ENCODE measurements at regions not wholly inside any gene's neighbourhood (a gene's known extent, or its start where the extent isn't known, plus 50 kb on each side); places are given as distances from the start of the nearest gene placed in this dataset.

- Histone ChIP-seq H3K27me3 (ENCODE audit: low read depth) (no peaks in the 10 kb centered on the region), H3K36me3 (replicated peaks) (no peaks in the 10 kb centered on the region), H3K4me3 (no peak overlapping the region), H3K9me3 (no peaks in the 10 kb centered on the region), H3K4me1 (no peaks in the 10 kb centered on the region)
- in situ Hi-C loops (cut with MboI; ENCODE audit: low sequenced_read_pairs), result no loop called here
- DNase-seq (ENCODE audit: low spot score in 2 of 2), result no peak
Measured at GRCh38 chr6:169157197-169158148, 96.2 kb downstream of the THBS2 start.

- Histone ChIP-seq H3K27me3 (ENCODE audit: low read depth) (no peaks in the 10 kb centered on the region), H3K4me3 (no peak overlapping the region), H3K4me1 (no peaks in the 10 kb centered on the region), H3K36me3 (replicated peaks) (no peaks in the 10 kb centered on the region), H3K9me3 (no peaks in the 10 kb centered on the region)
- in situ Hi-C loops (cut with MboI; ENCODE audit: low sequenced_read_pairs), result no loop called here
- DNase-seq (ENCODE audit: low spot score in 2 of 2), result no peak
Measured at GRCh38 chr6:169156793-169157147, 96.9 kb downstream of the THBS2 start.

- in situ Hi-C loops (cut with MboI; ENCODE audit: low sequenced_read_pairs), result no loop called here
- Histone ChIP-seq H3K4me3 (no peak overlapping the region), H3K4me1 (no peaks in the 10 kb centered on the region), H3K36me3 (replicated peaks) (no peaks in the 10 kb centered on the region), H3K9me3 (no peaks in the 10 kb centered on the region), H3K27me3 (ENCODE audit: low read depth) (no peaks in the 10 kb centered on the region)
- no peak for DNase-seq (ENCODE audit: low spot score in 2 of 2)
Measured at GRCh38 chr6:169156108-169156792, 97.4 kb downstream of the THBS2 start.

DNA sequence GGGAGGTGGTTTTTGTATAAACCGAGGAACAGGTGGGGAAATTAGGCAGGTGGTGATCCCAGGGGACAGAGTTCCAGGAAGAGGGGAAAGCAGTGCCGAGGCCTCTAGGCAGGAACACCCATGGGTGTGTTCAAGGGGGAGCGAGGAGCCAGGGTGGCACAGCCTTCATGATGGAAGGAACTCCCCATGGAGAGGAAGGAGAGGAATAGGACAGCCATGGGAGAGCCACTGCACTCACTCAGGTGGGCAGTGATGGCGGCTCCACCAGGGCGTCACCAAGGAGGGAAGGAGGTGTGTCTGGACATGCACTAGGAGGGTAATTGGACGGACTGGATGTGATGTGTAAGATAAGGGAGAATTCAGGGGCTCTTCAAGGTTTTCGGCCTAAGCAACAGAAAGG is 98.2 kb downstream of the THBS2 start:
- no peaks in the 10 kb centered on the region for H3K36me3 ChIP-seq (replicated peaks)
- no peaks in the 10 kb centered on the region for H3K9me3 ChIP-seq
- no peaks in the 10 kb centered on the region for H3K4me1 ChIP-seq
- H3K27me3 ChIP-seq (ENCODE audit: low read depth), result no peaks in the 10 kb centered on the region
- in situ Hi-C loops (cut with MboI; ENCODE audit: low sequenced_read_pairs), result no loop called here
- DNase-seq (ENCODE audit: low spot score in 2 of 2), result no peak
- H3K4me3 ChIP-seq, result no peak overlapping the region

GRCh38 chr6:169153401-169153800 is 100.2 kb downstream of the THBS2 start:
- DNase-seq (ENCODE audit: low spot score in 2 of 2), result no peak
- H3K9me3 ChIP-seq, result no peaks in the 10 kb centered on the region
- H3K27me3 ChIP-seq (ENCODE audit: low read depth), result no peaks in the 10 kb centered on the region
- H3K36me3 ChIP-seq (replicated peaks), result no peaks in the 10 kb centered on the region
- in situ Hi-C loops (cut with MboI; ENCODE audit: low sequenced_read_pairs), result no loop called here
- no peaks in the 10 kb centered on the region for H3K4me1 ChIP-seq
- H3K4me3 ChIP-seq, result no peak overlapping the region

DNA sequence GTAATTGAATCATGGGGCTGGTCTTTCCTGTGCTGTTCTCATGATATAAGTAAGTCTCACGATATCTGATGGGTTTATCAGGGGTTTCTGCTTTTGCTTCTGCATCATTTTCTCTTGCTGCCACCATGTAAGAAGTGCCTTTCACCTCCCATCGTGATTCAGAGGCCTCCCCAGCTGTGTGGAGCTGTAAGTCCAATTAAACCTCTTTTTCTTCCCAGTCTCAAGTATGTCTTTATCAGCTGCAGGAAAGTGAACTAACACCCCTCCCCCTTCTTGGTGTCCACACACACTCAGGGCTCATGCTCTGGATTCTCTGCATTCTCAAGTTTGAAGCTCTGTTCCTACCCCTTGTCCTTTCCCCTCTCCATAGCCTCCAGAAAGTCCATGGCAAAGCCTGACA is 107.1 kb downstream of the THBS2 start:
- no peaks in the 10 kb centered on the region for H3K4me1 ChIP-seq
- no peak overlapping the region for H3K4me3 ChIP-seq
- no peaks in the 10 kb centered on the region for H3K27me3 ChIP-seq (ENCODE audit: low read depth)
- H3K9me3 ChIP-seq, result no peaks in the 10 kb centered on the region
- DNase-seq (ENCODE audit: low spot score in 2 of 2), result no peak
- in situ Hi-C loops (cut with MboI; ENCODE audit: low sequenced_read_pairs), result no loop called here
- no peaks in the 10 kb centered on the region for H3K36me3 ChIP-seq (replicated peaks)

DNA sequence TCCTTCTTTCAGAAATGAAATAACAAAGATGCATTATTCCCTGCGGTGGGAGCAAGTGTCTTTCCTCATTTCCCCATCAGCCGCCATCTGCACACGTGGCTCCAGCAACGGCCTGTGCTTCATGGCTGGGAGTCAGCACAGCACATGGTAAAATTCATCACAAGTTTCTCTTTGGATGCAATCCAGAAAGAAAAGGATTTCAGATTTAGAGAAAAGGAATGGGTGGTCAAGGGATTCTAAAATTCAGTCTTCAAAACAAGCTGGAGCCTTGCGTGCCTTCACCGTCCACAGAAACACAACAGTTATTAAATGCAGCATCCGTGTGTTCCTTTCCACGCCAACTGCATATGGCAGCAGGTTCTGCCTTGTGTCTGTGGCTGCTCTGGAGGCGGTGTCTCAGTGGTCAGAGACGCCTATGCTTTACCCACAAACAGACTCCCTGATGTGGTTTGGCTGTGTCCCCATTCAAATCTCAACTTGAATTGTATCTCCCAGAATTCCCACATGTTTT is 107.6 kb downstream of the THBS2 start:
- no peaks in the 10 kb centered on the region for H3K9me3 ChIP-seq
- H3K36me3 ChIP-seq (replicated peaks), result no peaks in the 10 kb centered on the region
- in situ Hi-C loops (cut with MboI; ENCODE audit: low sequenced_read_pairs), result no loop called here
- no peaks in the 10 kb centered on the region for H3K4me1 ChIP-seq
- DNase-seq (ENCODE audit: low spot score in 2 of 2), result no peak
- no peaks in the 10 kb centered on the region for H3K27me3 ChIP-seq (ENCODE audit: low read depth)
- H3K4me3 ChIP-seq, result no peak overlapping the region

DNA sequence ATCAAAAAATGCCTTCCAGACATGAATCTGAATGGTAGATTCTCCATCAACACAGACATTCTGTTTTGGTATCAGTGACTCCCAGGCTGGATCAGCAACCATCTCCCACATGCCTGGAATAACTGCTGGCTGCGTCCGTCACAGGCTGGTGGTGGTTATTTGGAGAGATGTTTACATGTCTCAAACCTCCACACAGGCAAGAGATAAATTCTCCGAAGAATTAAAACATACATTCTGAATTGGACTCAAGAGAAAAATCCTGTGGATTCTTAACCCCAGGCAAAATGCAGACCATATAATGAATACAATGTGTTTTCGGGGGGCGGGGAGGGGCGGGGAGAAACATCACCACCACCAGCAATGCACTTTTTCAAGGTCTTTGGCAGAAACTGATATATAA is 108.2 kb downstream of the THBS2 start:
- no peak for DNase-seq (ENCODE audit: low spot score in 2 of 2)
- no peak overlapping the region for H3K4me3 ChIP-seq
- no peaks in the 10 kb centered on the region for H3K4me1 ChIP-seq
- in situ Hi-C loops (cut with MboI; ENCODE audit: low sequenced_read_pairs), result no loop called here
- no peaks in the 10 kb centered on the region for H3K36me3 ChIP-seq (replicated peaks)
- no peaks in the 10 kb centered on the region for H3K9me3 ChIP-seq
- H3K27me3 ChIP-seq (ENCODE audit: low read depth), result no peaks in the 10 kb centered on the region

DNA sequence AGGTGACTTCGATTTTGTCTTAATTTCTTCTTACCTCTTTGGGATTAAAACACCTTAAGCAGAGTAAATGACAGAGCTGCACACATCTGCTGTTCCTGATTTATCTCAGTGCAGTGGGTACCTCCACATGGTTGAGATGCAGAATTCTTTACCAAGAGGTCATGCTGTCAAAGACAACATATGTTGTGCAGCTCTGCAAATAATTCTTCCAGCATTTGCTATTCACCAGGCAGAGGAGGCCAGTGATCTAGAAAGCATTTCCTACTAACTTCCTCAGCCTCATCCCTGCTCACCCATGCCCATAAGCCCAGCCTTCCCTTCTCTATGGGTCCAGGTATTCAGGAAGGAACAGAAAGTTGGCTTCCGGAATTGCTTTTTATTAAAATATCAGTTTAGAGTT is 109.3 kb downstream of the THBS2 start:
- H3K36me3 ChIP-seq (replicated peaks), result no peaks in the 10 kb centered on the region
- no peaks in the 10 kb centered on the region for H3K27me3 ChIP-seq (ENCODE audit: low read depth)

DNA sequence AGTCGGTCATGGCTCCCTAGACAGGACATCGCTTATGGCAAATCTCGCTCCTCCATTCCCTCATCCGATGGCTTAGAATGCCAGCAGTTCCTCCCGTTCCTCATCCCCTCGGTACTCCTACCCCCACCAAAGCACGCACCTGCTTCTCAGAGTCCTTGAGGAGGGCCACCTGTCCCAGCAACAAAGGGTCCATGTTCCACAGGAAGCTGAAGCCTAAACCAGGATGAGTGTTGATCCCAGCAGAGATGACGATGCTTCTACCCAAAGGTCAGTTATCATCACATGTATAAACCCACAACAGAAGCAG is 111.2 kb downstream of the THBS2 start:
- Histone ChIP-seq H3K4me3 (no peak overlapping the region), H3K4me1 (no peaks in the 10 kb centered on the region), H3K27me3 (ENCODE audit: low read depth) (no peaks in the 10 kb centered on the region), H3K9me3 (no peaks in the 10 kb centered on the region), H3K36me3 (replicated peaks) (no peaks in the 10 kb centered on the region)
- in situ Hi-C loops (cut with MboI; ENCODE audit: low sequenced_read_pairs), result no loop called here
- no peak for DNase-seq (ENCODE audit: low spot score in 2 of 2)

More for the DNA sequence above, 109.3 kb downstream of the THBS2 start:
- DNase-seq (ENCODE audit: low spot score in 2 of 2), result no peak
- in situ Hi-C loops (cut with MboI; ENCODE audit: low sequenced_read_pairs), result no loop called here
- no peak overlapping the region for H3K4me3 ChIP-seq
- no peaks in the 10 kb centered on the region for H3K4me1 ChIP-seq
- H3K9me3 ChIP-seq, result no peaks in the 10 kb centered on the region

- no peaks in the 10 kb centered on the region for H3K36me3 ChIP-seq (replicated peaks)
- no peak for DNase-seq (ENCODE audit: low spot score in 2 of 2)
- in situ Hi-C loops (cut with MboI; ENCODE audit: low sequenced_read_pairs), result no loop called here
- H3K9me3 ChIP-seq, result no peaks in the 10 kb centered on the region
- no peaks in the 10 kb centered on the region for H3K27me3 ChIP-seq (ENCODE audit: low read depth)
- H3K4me1 ChIP-seq, result no peaks in the 10 kb centered on the region
- no peak overlapping the region for H3K4me3 ChIP-seq
Measured at GRCh38 chr6:169141671-169142537, 111.7 kb downstream of the THBS2 start.

DNA sequence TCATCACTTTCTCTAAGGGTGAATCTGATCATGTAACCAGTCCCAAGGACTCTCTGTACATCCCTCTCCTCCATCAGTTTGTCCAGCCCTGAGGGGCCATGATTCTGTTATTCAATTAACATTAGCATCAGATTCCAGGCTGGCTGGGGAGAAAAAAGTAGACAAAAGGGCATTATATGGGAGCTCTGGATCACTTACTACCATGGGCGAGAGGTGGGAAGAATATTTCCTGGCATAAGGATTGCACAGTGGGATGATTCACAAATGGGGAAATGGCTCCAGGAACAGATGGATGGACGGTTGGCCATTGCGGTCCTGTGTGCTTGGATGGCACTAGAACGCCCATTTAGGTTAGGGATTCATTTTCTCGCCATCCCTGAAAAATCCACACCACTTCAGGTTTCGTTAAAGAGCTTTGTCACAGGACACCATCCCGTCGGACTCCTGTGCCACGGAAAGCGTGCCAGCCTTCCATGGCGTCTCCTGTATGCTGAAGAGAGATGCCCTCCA is 112.6 kb downstream of the THBS2 start:
- Histone ChIP-seq H3K36me3 (replicated peaks) (no peaks in the 10 kb centered on the region), H3K9me3 (no peaks in the 10 kb centered on the region), H3K27me3 (ENCODE audit: low read depth) (no peaks in the 10 kb centered on the region), H3K4me1 (no peaks in the 10 kb centered on the region), H3K4me3 (no peak overlapping the region)
- no peak for DNase-seq (ENCODE audit: low spot score in 2 of 2)
- in situ Hi-C loops (cut with MboI; ENCODE audit: low sequenced_read_pairs), result no loop called here

- H3K4me3 ChIP-seq, result no peak overlapping the region
- no peak for DNase-seq (ENCODE audit: low spot score in 2 of 2)
- H3K4me1 ChIP-seq, result no peaks in the 10 kb centered on the region
- no peaks in the 10 kb centered on the region for H3K9me3 ChIP-seq
- no peaks in the 10 kb centered on the region for H3K36me3 ChIP-seq (replicated peaks)
- no peaks in the 10 kb centered on the region for H3K27me3 ChIP-seq (ENCODE audit: low read depth)
- in situ Hi-C loops (cut with MboI; ENCODE audit: low sequenced_read_pairs), result no loop called here
Measured at GRCh38 chr6:169139179-169139971, 114.3 kb downstream of the THBS2 start.

Measured in HAP-1 (cell line).